ENCODE measurements at regions not wholly inside any gene's neighbourhood (a gene's known extent, or its start where the extent isn't known, plus 50 kb on each side); places are given as distances from the start of the nearest gene placed in this dataset.
A peak's percentile ranks its signal among the peaks of the same experiment; 100 is the strongest.
"Not testable (repeated sequence)": the region's sequence is repeated elsewhere in the genome, so short reads cannot be mapped to it uniquely, and the experiment has no call there.

GRCh38 chr5:159811712-159812111 is 104.6 kb upstream of the ADRA1B start:
- DNase-seq: no peak
- Mint-ChIP-seq H3K9me3 (ENCODE audit: low read depth) (no peaks in the 10 kb centered on the region), H3K27me3 (peaks cover 4% of the 10 kb centered on the region), H3K36me3 (no peaks in the 10 kb centered on the region), H3K4me1 (no peaks in the 10 kb centered on the region), H3K4me3 (no peak overlapping the region), H3K27ac (no peak overlapping the region)
- no peak for ATAC-seq
- CTCF ChIA-PET: no interaction called here

- H3K36me3 Mint-ChIP-seq; ATAC-seq; CTCF ChIA-PET; H3K27me3 Mint-ChIP-seq; H3K9me3 Mint-ChIP-seq (ENCODE audit: low read depth); H3K27ac Mint-ChIP-seq; H3K4me1 Mint-ChIP-seq; DNase-seq; H3K4me3 Mint-ChIP-seq: not testable (repeated sequence)
Measured at GRCh38 chr5:159812759-159813158, 103.5 kb upstream of the ADRA1B start.

GRCh38 chr5:159814222-159814621 is 102.1 kb upstream of the ADRA1B start:
- Mint-ChIP-seq H3K27me3 (no peaks in the 10 kb centered on the region), H3K4me3 (no peak overlapping the region), H3K4me1 (no peaks in the 10 kb centered on the region), H3K9me3 (ENCODE audit: low read depth) (no peaks in the 10 kb centered on the region), H3K27ac (no peak overlapping the region), H3K36me3 (no peaks in the 10 kb centered on the region)
- no peak for DNase-seq
- CTCF ChIA-PET: interaction anchor here (1.1 kb wide), 1 partner anchor 173 kb away, joined by 3 read pairs; no protein-coding TSS in a partner anchor
- no peak for ATAC-seq

- ATAC-seq (no peak), DNase-seq (no peak)
- CTCF ChIA-PET: interaction anchor here (1.1 kb wide), 1 partner anchor 172 kb away, joined by 3 read pairs; no protein-coding TSS in a partner anchor
- no peaks in the 10 kb centered on the region for H3K27me3 Mint-ChIP-seq
- no peaks in the 10 kb centered on the region for H3K4me1 Mint-ChIP-seq
- no peaks in the 10 kb centered on the region for H3K9me3 Mint-ChIP-seq (ENCODE audit: low read depth)
- no peaks in the 10 kb centered on the region for H3K36me3 Mint-ChIP-seq
- no peak overlapping the region for H3K4me3 Mint-ChIP-seq
- H3K27ac Mint-ChIP-seq: no peak overlapping the region
Measured at GRCh38 chr5:159814805-159815585, 101.3 kb upstream of the ADRA1B start.

GRCh38 chr5:159817262-159818029 is 98.8 kb upstream of the ADRA1B start:
- ATAC-seq (no peak), DNase-seq (no peak)
- CTCF ChIA-PET: interaction anchor here (0.7 to 1.3 kb wide), 2 partner anchors 16 to 26 kb away, joined by 3 read pairs; no protein-coding TSS in a partner anchor
- H3K27me3 Mint-ChIP-seq: peaks cover 3% of the 10 kb centered on the region
- H3K36me3 Mint-ChIP-seq: no peaks in the 10 kb centered on the region
- no peak overlapping the region for H3K27ac Mint-ChIP-seq
- H3K4me1 Mint-ChIP-seq: no peaks in the 10 kb centered on the region
- H3K4me3 Mint-ChIP-seq: no peak overlapping the region
- no peaks in the 10 kb centered on the region for H3K9me3 Mint-ChIP-seq (ENCODE audit: low read depth)

GRCh38 chr5:159819591-159820411 is 96.5 kb upstream of the ADRA1B start:
- CTCF ChIA-PET: interaction anchor here (0.6 kb wide), 1 partner anchor 20 kb away, joined by 3 read pairs; no protein-coding TSS in a partner anchor
- Mint-ChIP-seq H3K9me3 (ENCODE audit: low read depth) (no peaks in the 10 kb centered on the region), H3K27ac (no peak overlapping the region), H3K36me3 (no peaks in the 10 kb centered on the region), H3K4me1 (no peaks in the 10 kb centered on the region), H3K4me3 (no peak overlapping the region), H3K27me3 (peaks cover 5% of the 10 kb centered on the region)
- DNase-seq (no peak), ATAC-seq (no peak)

GRCh38 chr5:159820692-159821091 is 95.6 kb upstream of the ADRA1B start:
- DNase-seq (no peak), ATAC-seq (no peak)
- CTCF ChIA-PET: no interaction called here
- Mint-ChIP-seq H3K27ac (no peak overlapping the region), H3K36me3 (no peaks in the 10 kb centered on the region), H3K4me3 (no peak overlapping the region), H3K4me1 (no peaks in the 10 kb centered on the region), H3K9me3 (ENCODE audit: low read depth) (no peaks in the 10 kb centered on the region), H3K27me3 (peaks cover 5% of the 10 kb centered on the region)

GRCh38 chr5:159821461-159821940 is 94.8 kb upstream of the ADRA1B start:
- ATAC-seq (no peak), DNase-seq (no peak)
- Mint-ChIP-seq H3K27me3 (peaks cover 5% of the 10 kb centered on the region), H3K4me3 (no peak overlapping the region), H3K4me1 (peaks cover 4% of the 10 kb centered on the region), H3K27ac (no peak overlapping the region), H3K9me3 (ENCODE audit: low read depth) (no peaks in the 10 kb centered on the region), H3K36me3 (no peaks in the 10 kb centered on the region)
- CTCF ChIA-PET: no interaction called here

GRCh38 chr5:159824188-159825161 is 91.8 kb upstream of the ADRA1B start:
- H3K27ac Mint-ChIP-seq: no peak overlapping the region
- no peaks in the 10 kb centered on the region for H3K36me3 Mint-ChIP-seq
- H3K4me3 Mint-ChIP-seq: no peak overlapping the region
- no peak for ATAC-seq
- no peak for DNase-seq
- peaks cover 6% of the 10 kb centered on the region for H3K27me3 Mint-ChIP-seq
- no peaks in the 10 kb centered on the region for H3K9me3 Mint-ChIP-seq (ENCODE audit: low read depth)
- CTCF ChIA-PET: no interaction called here
- peaks cover 6% of the 10 kb centered on the region for H3K4me1 Mint-ChIP-seq

GRCh38 chr5:159825551-159826051 is 90.7 kb upstream of the ADRA1B start:
- H3K4me3 Mint-ChIP-seq: no peak overlapping the region
- DNase-seq (no peak), ATAC-seq (no peak)
- peaks cover 6% of the 10 kb centered on the region for H3K4me1 Mint-ChIP-seq
- CTCF ChIA-PET: no interaction called here
- peaks cover 13% of the 10 kb centered on the region for H3K27me3 Mint-ChIP-seq
- no peak overlapping the region for H3K27ac Mint-ChIP-seq
- no peaks in the 10 kb centered on the region for H3K36me3 Mint-ChIP-seq
- H3K9me3 Mint-ChIP-seq (ENCODE audit: low read depth): no peaks in the 10 kb centered on the region

GRCh38 chr5:159826351-159827214 is 89.7 kb upstream of the ADRA1B start:
- no peak overlapping the region for H3K27ac Mint-ChIP-seq
- DNase-seq: peak; percentile 41
- no peaks in the 10 kb centered on the region for H3K36me3 Mint-ChIP-seq
- peaks cover 6% of the 10 kb centered on the region for H3K4me1 Mint-ChIP-seq
- no peak overlapping the region for H3K4me3 Mint-ChIP-seq
- no peak for ATAC-seq
- H3K9me3 Mint-ChIP-seq (ENCODE audit: low read depth): no peaks in the 10 kb centered on the region
- CTCF ChIA-PET: no interaction called here
- H3K27me3 Mint-ChIP-seq: peaks cover 15% of the 10 kb centered on the region

- no peaks in the 10 kb centered on the region for H3K36me3 Mint-ChIP-seq
- no peak for ATAC-seq
- H3K27me3 Mint-ChIP-seq: peaks cover 12% of the 10 kb centered on the region
Measured at GRCh38 chr5:159827861-159828260, 88.4 kb upstream of the ADRA1B start.

More at GRCh38 chr5:159827861-159828260, 88.4 kb upstream of the ADRA1B start:
- Mint-ChIP-seq H3K27ac (no peak overlapping the region), H3K9me3 (ENCODE audit: low read depth) (no peaks in the 10 kb centered on the region), H3K4me3 (no peak overlapping the region), H3K4me1 (peaks cover 6% of the 10 kb centered on the region)
- no peak for DNase-seq
- CTCF ChIA-PET: no interaction called here
